ENCODE measurements at regions not wholly inside any gene's neighbourhood (a gene's known extent, or its start where the extent isn't known, plus 50 kb on each side); places are given as distances from the start of the nearest gene placed in this dataset.

- 81 to 98% methylated on average over 9 to 10 of the region's 17 CpGs for WGBS, 2 donors (ENCODE audit: low coverage in 1 of 2)
- Histone ChIP-seq H3K27ac (no peak overlapping the region), H3K9me3 (no peaks in the 10 kb centered on the region), H3K4me1 (no peaks in the 10 kb centered on the region), H3K27me3 (no peaks in the 10 kb centered on the region), H3K4me3 (no peak overlapping the region), H3K36me3 (no peaks in the 10 kb centered on the region)
- no peak for ATAC-seq
- TF ChIP-seq EP300 (IDR thresholded peaks at IDR 0.05) = no peak
- TF ChIP-seq CTCF (IDR thresholded peaks at IDR 0.05) = no peak
- TF ChIP-seq POLR2AphosphoS5 (IDR thresholded peaks at IDR 0.05) = no peak
- no peak for TF ChIP-seq POLR2A (IDR thresholded peaks at IDR 0.05)
Measured at GRCh38 chr2:238574490-238575271, 148.0 kb downstream of the ASB1 start.

- no peaks in the 10 kb centered on the region for H3K4me1 ChIP-seq
- H3K36me3 ChIP-seq = no peaks in the 10 kb centered on the region
- H3K4me3 ChIP-seq = no peak overlapping the region
- H3K9me3 ChIP-seq = no peaks in the 10 kb centered on the region
- ATAC-seq = no peak
- TF ChIP-seq POLR2AphosphoS5 (IDR thresholded peaks at IDR 0.05) = no peak
- TF ChIP-seq CTCF (IDR thresholded peaks at IDR 0.05) = no peak
- no peak for TF ChIP-seq EP300 (IDR thresholded peaks at IDR 0.05)
- TF ChIP-seq POLR2A (IDR thresholded peaks at IDR 0.05) = no peak
- 74 to 76% methylated on average over 3 of the region's 3 CpGs for WGBS, 2 donors (ENCODE audit: low coverage in 1 of 2)
- H3K27ac ChIP-seq = no peak overlapping the region
- H3K27me3 ChIP-seq = no peaks in the 10 kb centered on the region
Measured at GRCh38 chr2:238576674-238577073, 149.9 kb downstream of the ASB1 start.

- TF ChIP-seq POLR2AphosphoS5 (IDR thresholded peaks at IDR 0.05) = no peak
- TF ChIP-seq EP300 (IDR thresholded peaks at IDR 0.05) = no peak
- no peak for TF ChIP-seq CTCF (IDR thresholded peaks at IDR 0.05)
- TF ChIP-seq POLR2A (IDR thresholded peaks at IDR 0.05) = no peak
- Histone ChIP-seq H3K9me3 (no peaks in the 10 kb centered on the region), H3K27me3 (no peaks in the 10 kb centered on the region), H3K27ac (no peak overlapping the region), H3K4me1 (no peaks in the 10 kb centered on the region), H3K4me3 (no peak overlapping the region), H3K36me3 (no peaks in the 10 kb centered on the region)
- WGBS, 2 donors (ENCODE audit: low coverage in 1 of 2) = 58 to 89% methylated on average over 6 to 7 of the region's 9 CpGs
- no peak for ATAC-seq
Measured at GRCh38 chr2:238578256-238578655, 151.5 kb downstream of the ASB1 start.

- no peaks in the 10 kb centered on the region for H3K4me1 ChIP-seq
- no peaks in the 10 kb centered on the region for H3K36me3 ChIP-seq
- no peak overlapping the region for H3K4me3 ChIP-seq
- H3K27me3 ChIP-seq = no peaks in the 10 kb centered on the region
- no peaks in the 10 kb centered on the region for H3K9me3 ChIP-seq
- 80 to 100% methylated on average over 2 of the region's 4 CpGs for WGBS, 2 donors (ENCODE audit: low coverage in 1 of 2)
- H3K27ac ChIP-seq = no peak overlapping the region
- TF ChIP-seq EP300 (IDR thresholded peaks at IDR 0.05) = no peak
- no peak for TF ChIP-seq CTCF (IDR thresholded peaks at IDR 0.05)
- TF ChIP-seq POLR2AphosphoS5 (IDR thresholded peaks at IDR 0.05) = no peak
- no peak for TF ChIP-seq POLR2A (IDR thresholded peaks at IDR 0.05)
- ATAC-seq = no peak
Measured at GRCh38 chr2:238580486-238580885, 153.8 kb downstream of the ASB1 start.

- 72 to 100% methylated on average over 2 to 4 of the region's 4 CpGs for WGBS, 2 donors (ENCODE audit: low coverage in 1 of 2)
- Histone ChIP-seq H3K36me3 (no peaks in the 10 kb centered on the region), H3K4me3 (no peak overlapping the region), H3K27me3 (no peaks in the 10 kb centered on the region), H3K9me3 (no peaks in the 10 kb centered on the region), H3K4me1 (no peaks in the 10 kb centered on the region), H3K27ac (no peak overlapping the region)
- no peak for ATAC-seq
- TF ChIP-seq POLR2AphosphoS5 (IDR thresholded peaks at IDR 0.05) = no peak
- TF ChIP-seq CTCF (IDR thresholded peaks at IDR 0.05) = no peak
- no peak for TF ChIP-seq POLR2A (IDR thresholded peaks at IDR 0.05)
- no peak for TF ChIP-seq EP300 (IDR thresholded peaks at IDR 0.05)
Measured at GRCh38 chr2:238581126-238581525, 154.4 kb downstream of the ASB1 start.

Measured in gastroesophageal sphincter (tissue), 4 donors.